Uterus (tissue), 2 donors: ENCODE measurements at regions not wholly inside any gene's neighbourhood (a gene's known extent, or its start where the extent isn't known, plus 50 kb on each side); places are given as distances from the start of the nearest gene placed in this dataset.

Experiments used
- POLR2A ChIP-seq, 2 donors: fragments of 450-650 bp; IDR thresholded peaks; one replicate each; pipeline ENCODE4 v1.6.1; 2016; ENCODE audit warnings: antibody characterized with exemption in 2 of 2, mild to moderate bottlenecking in 1 of 2, moderate library complexity in 1 of 2
- TF ChIP-seq, protein P1 (sequence below), 4 experiments: fragments of 200-600 bp in 2 of 4; fragments of 450-650 bp in 2 of 4; sonication (generic) in 2 of 4; IDR thresholded peaks; one replicate each; pipeline ENCODE4 v1.5.1; 2016 to 2019; ENCODE audit warnings: antibody characterized with exemption in 4 of 4, mild to moderate bottlenecking in 2 of 4, moderate library complexity in 1 of 4

DNA sequence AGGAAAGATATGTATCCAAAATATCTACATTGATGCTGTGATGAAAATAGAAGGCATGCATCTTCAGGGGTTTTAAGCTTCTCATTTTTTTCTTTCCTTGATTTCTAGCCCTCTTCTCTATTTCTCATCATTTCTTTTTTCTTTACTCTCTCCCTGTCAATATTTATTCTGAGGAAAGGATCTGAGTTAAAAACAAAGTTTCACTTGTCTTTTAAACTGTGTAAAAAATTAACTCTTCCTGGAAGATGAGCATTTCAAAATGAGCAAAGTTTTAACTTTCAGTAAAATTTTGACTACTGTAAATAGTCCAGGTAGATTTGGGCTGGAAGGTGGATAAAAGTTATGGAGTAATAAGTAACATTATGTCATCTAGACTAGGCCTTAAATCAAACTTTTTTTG, 500.2 kb upstream of the GBE1 start:
- TF ChIP-seq, protein P1, sequence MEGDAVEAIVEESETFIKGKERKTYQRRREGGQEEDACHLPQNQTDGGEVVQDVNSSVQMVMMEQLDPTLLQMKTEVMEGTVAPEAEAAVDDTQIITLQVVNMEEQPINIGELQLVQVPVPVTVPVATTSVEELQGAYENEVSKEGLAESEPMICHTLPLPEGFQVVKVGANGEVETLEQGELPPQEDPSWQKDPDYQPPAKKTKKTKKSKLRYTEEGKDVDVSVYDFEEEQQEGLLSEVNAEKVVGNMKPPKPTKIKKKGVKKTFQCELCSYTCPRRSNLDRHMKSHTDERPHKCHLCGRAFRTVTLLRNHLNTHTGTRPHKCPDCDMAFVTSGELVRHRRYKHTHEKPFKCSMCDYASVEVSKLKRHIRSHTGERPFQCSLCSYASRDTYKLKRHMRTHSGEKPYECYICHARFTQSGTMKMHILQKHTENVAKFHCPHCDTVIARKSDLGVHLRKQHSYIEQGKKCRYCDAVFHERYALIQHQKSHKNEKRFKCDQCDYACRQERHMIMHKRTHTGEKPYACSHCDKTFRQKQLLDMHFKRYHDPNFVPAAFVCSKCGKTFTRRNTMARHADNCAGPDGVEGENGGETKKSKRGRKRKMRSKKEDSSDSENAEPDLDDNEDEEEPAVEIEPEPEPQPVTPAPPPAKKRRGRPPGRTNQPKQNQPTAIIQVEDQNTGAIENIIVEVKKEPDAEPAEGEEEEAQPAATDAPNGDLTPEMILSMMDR (IDR thresholded peaks at IDR 0.05): no peak
- no peak for TF ChIP-seq POLR2A (IDR thresholded peaks at IDR 0.05)
